Duodenal mucosa (tissue), 2 donors: ENCODE measurements at regions not wholly inside any gene's neighbourhood (a gene's known extent, or its start where the extent isn't known, plus 50 kb on each side); places are given as distances from the start of the nearest gene placed in this dataset.

Experiments
- H3K27ac ChIP-seq: one replicate; pipeline ENCODE4 v1.7.0; 2013; ENCODE audit warnings: low read depth, low read length
- H3K27me3 ChIP-seq, 2 donors: one replicate each; pipeline ENCODE4 v1.7.0; 2013; ENCODE audit warnings: low read length in 2 of 2, control low read depth in 1 of 2; ENCODE audit not compliant: insufficient read depth in 2 of 2, control insufficient read depth in 1 of 2
- H3K36me3 ChIP-seq, 2 donors: one replicate each; pipeline ENCODE4 v1.7.0; 2013; ENCODE audit warnings: low read length in 2 of 2, control low read depth in 1 of 2; ENCODE audit not compliant: insufficient read depth in 2 of 2, control insufficient read depth in 1 of 2
- H3K4me1 ChIP-seq, 2 donors: one replicate each; pipeline ENCODE4 v1.7.0; 2013; ENCODE audit warnings: low read length in 2 of 2, control low read depth in 1 of 2; ENCODE audit not compliant: insufficient read depth in 2 of 2, control insufficient read depth in 1 of 2
- H3K4me3 ChIP-seq, 2 donors: one replicate each; pipeline ENCODE4 v1.7.0; 2013; ENCODE audit warnings: low read length in 2 of 2, low read depth in 1 of 2
- H3K9ac ChIP-seq, 2 donors: one replicate each; pipeline ENCODE4 v1.7.0; 2013; ENCODE audit warnings: low read length in 2 of 2, low read depth in 1 of 2
- H3K9me3 ChIP-seq, 2 donors: one replicate each; pipeline ENCODE4 v1.7.0; 2013; ENCODE audit warnings: low read length in 2 of 2, control low read depth in 1 of 2; ENCODE audit not compliant: control insufficient read depth in 1 of 2

DNA sequence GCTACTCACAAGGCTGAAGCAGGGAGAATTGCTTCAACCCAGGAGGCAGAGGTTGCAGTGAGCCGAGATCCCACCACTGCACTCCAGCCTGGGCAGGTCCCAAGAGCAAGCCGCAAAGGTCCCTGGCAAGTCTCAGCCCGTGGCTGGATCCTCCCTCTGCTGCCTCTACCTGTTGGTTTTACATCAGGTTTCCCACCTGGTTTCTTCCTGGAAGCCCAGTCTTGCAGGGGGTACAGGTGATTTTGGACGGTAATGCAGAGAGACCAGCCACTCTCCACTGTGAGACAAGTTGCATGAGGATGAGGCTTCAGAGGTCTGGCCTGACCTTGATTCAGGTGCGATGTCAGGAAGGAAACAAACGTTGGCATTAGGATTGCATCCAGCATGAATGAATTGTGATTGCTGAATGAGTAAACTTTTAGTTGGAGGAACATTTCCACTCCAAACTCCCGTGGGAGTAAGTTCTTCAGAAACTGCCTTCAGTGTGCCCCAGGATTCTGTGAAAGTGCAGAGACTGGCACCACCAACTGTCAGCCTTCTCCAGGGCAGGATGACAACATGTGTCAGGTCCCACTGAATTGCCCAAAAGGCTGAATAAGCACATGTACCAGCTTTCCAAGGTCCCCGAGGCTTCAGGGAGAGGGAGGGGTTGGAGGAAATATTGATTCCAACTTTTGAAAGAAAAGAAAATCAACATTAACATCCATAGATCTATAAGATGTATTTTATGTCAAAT, 189.4 kb downstream of the TJP1 start:
- Histone ChIP-seq H3K27ac (no peak overlapping the region), H3K4me1 (peaks cover 0 to 6% of the 10 kb centered on the region in 2 donors), H3K27me3 (no peaks in the 10 kb centered on the region), H3K4me3 (no peak overlapping the region), H3K9ac (no peak overlapping the region), H3K36me3 (no peaks in the 10 kb centered on the region), H3K9me3 (no peaks in the 10 kb centered on the region)

GRCh38 chr15:29631076-29632070, 190.9 kb downstream of the TJP1 start:
- no peak overlapping the region for H3K27ac ChIP-seq
- no peak overlapping the region for H3K9ac ChIP-seq
- H3K4me3 ChIP-seq, result no peak overlapping the region
- H3K36me3 ChIP-seq, result no peaks in the 10 kb centered on the region
- no peaks in the 10 kb centered on the region for H3K9me3 ChIP-seq
- H3K27me3 ChIP-seq, result no peaks in the 10 kb centered on the region
- peaks cover 0 to 6% of the 10 kb centered on the region in 2 donors for H3K4me1 ChIP-seq

- Histone ChIP-seq H3K4me1 (no peaks in the 10 kb centered on the region), H3K27ac (no peak overlapping the region)
Observed at GRCh38 chr15:29624271-29624670, 198.0 kb downstream of the TJP1 start.

DNA sequence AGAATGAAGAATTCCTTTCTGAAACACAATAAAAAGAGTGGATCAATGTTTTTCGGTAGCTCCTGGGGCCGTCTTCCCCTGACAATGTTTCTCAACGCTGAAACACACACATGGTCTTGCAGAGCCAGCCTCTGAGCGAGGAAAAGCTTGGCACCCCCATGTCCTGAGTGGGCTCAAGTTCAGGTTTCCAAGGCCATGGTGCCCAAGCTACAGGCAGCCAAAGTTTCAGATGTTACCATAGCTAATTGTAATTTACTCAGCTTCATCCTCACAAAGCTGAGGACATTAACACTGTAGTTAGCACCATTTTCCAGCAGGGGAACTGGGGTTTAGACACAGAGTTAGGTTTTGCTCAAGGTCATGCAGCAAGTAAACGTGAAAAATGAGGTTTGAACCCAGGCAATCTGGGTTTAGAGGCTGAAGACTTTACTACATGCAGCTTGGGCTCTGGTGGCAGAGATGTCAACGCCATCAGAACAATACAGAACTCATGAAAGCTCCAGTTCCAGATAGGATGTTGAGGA, 199.1 kb downstream of the TJP1 start:
- Histone ChIP-seq H3K27ac (no peak overlapping the region), H3K9me3 (no peaks in the 10 kb centered on the region), H3K4me3 (no peak overlapping the region), H3K4me1 (no peaks in the 10 kb centered on the region), H3K36me3 (no peaks in the 10 kb centered on the region), H3K9ac (no peak overlapping the region), H3K27me3 (peaks cover 0 to 2% of the 10 kb centered on the region in 2 donors)

More at GRCh38 chr15:29624271-29624670, 198.0 kb downstream of the TJP1 start:
- Histone ChIP-seq H3K36me3 (no peaks in the 10 kb centered on the region), H3K4me3 (no peak overlapping the region), H3K27me3 (peaks cover 0 to 2% of the 10 kb centered on the region in 2 donors), H3K9me3 (no peaks in the 10 kb centered on the region), H3K9ac (no peak overlapping the region)

DNA sequence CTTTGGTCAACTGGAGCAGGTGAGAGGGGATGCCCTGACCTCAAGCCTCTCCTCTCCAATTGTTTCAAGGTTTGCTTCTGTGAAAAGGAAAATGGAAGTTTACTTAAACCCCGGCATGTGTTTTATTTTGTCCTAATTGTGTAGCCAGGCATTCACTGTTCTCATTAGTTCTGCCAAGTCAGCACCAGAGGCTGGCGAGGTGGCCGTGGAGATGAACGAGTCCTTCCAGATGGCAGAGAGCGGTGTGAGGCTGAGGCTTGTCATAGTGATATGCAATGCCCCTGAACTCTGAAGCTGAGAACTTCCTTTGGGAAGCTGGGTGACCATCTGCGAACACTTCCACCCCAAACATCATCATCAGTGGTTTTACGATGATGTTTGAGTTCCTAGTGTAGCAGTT, 199.6 kb downstream of the TJP1 start:
- H3K9ac ChIP-seq, result no peak overlapping the region
- H3K27me3 ChIP-seq, result peaks cover 0 to 2% of the 10 kb centered on the region in 2 donors
- H3K9me3 ChIP-seq, result no peaks in the 10 kb centered on the region
- no peak overlapping the region for H3K27ac ChIP-seq
- H3K36me3 ChIP-seq, result no peaks in the 10 kb centered on the region
- H3K4me3 ChIP-seq, result no peak overlapping the region
- H3K4me1 ChIP-seq, result no peaks in the 10 kb centered on the region

DNA sequence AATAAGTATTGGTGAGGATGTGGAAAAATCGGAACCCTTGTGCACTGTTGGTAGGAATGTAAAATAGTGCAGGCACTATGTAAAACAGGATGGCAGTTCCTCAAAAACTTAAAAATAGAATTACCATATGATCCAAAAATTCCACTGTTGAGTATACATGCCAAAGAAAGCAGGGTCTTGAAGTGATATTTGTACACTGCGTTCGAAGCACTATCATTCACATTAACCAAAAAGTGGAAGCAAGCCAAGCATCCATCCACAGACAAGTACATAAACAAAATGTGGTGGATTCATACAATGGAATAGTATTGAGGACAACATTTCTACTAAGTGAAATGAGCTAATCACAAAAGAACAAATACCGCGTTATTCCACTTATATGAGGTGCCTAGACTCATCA, 200.7 kb downstream of the TJP1 start:
- no peak overlapping the region for H3K27ac ChIP-seq
- no peaks in the 10 kb centered on the region for H3K4me1 ChIP-seq

GRCh38 chr15:29618586-29618985, 203.7 kb downstream of the TJP1 start:
- Histone ChIP-seq H3K27me3 (peaks cover 0 to 2% of the 10 kb centered on the region in 2 donors), H3K36me3 (no peaks in the 10 kb centered on the region), H3K9me3 (no peaks in the 10 kb centered on the region), H3K27ac (no peak overlapping the region), H3K4me1 (no peaks in the 10 kb centered on the region), H3K4me3 (no peak overlapping the region), H3K9ac (no peak overlapping the region)

More for the DNA sequence above, 200.7 kb downstream of the TJP1 start:
- no peak overlapping the region for H3K9ac ChIP-seq
- no peaks in the 10 kb centered on the region for H3K9me3 ChIP-seq
- peaks cover 0 to 2% of the 10 kb centered on the region in 2 donors for H3K27me3 ChIP-seq
- no peaks in the 10 kb centered on the region for H3K36me3 ChIP-seq
- H3K4me3 ChIP-seq, result no peak overlapping the region

GRCh38 chr15:29616512-29616911, 205.8 kb downstream of the TJP1 start:
- H3K4me3 ChIP-seq, result no peak overlapping the region
- H3K27me3 ChIP-seq, result peaks cover 0 to 5% of the 10 kb centered on the region in 2 donors
- H3K36me3 ChIP-seq, result no peaks in the 10 kb centered on the region
- no peak overlapping the region for H3K27ac ChIP-seq
- no peaks in the 10 kb centered on the region for H3K9me3 ChIP-seq
- H3K9ac ChIP-seq, result no peak overlapping the region
- H3K4me1 ChIP-seq, result no peaks in the 10 kb centered on the region

- peaks cover 0 to 5% of the 10 kb centered on the region in 2 donors for H3K27me3 ChIP-seq
Observed at GRCh38 chr15:29615791-29616190, 206.5 kb downstream of the TJP1 start.

DNA sequence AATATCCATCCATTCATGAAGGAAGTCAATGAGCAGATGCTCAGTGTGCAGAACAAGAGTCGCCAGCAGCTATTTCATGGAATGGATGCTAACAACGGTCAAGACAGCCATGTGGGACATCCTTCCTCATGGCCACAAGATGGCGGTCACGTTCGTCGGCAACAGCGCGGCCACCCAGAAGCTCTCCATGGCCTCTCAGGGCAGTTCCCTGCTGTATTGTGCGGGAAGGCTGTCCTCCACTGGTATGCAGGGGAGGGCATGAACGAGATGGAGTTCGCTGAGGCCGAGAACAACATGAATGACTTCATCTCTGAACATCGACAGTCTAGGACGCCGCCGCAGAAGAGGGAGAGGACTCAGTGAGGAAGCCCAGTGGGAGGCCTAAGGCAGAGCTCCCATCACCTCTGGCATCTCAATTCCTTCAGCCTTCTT, 208.3 kb downstream of the TJP1 start:
- no peak overlapping the region for H3K9ac ChIP-seq
- H3K4me3 ChIP-seq, result no peak overlapping the region
- H3K36me3 ChIP-seq, result no peaks in the 10 kb centered on the region
- no peaks in the 10 kb centered on the region for H3K9me3 ChIP-seq
- peaks cover 0 to 2% of the 10 kb centered on the region in 2 donors for H3K27me3 ChIP-seq
- H3K4me1 ChIP-seq, result no peaks in the 10 kb centered on the region
- H3K27ac ChIP-seq, result no peak overlapping the region

More at GRCh38 chr15:29615791-29616190, 206.5 kb downstream of the TJP1 start:
- Histone ChIP-seq H3K27ac (no peak overlapping the region), H3K4me1 (no peaks in the 10 kb centered on the region), H3K36me3 (no peaks in the 10 kb centered on the region), H3K9me3 (no peaks in the 10 kb centered on the region), H3K9ac (no peak overlapping the region), H3K4me3 (no peak overlapping the region)
